GM23338 (cell line): ENCODE measurements at regions not wholly inside any gene's neighbourhood (a gene's known extent, or its start where the extent isn't known, plus 50 kb on each side); places are given as distances from the start of the nearest gene placed in this dataset.
"Not testable (repeated sequence)": the region's sequence is repeated elsewhere in the genome, so short reads cannot be mapped to it uniquely, and the experiment has no call there.

Experiments used
- ATAC-seq: fragments of 200-7000 bp; cut with Tn5 transposase; 3 replicates; pipeline ENCODE4 v1.9.1; 2020
- DNase-seq: peaks from one replicate; pipeline ENCODE4 v3.0.0-alpha.2; 2015; ENCODE audit warnings: low spot score
- H2AFZ ChIP-seq: fragments of 200-600 bp; sonication (generic); 2 replicates; pipeline ENCODE4 v1.8.0; 2016; ENCODE audit warnings: antibody characterized with exemption, mild to moderate bottlenecking, moderate library complexity
- H3F3A ChIP-seq: fragments of 200-600 bp; sonication (generic); replicated peaks from 2 replicates; pipeline ENCODE4 v1.8.0; 2017; ENCODE audit warnings: antibody characterized with exemption, mixed run types, low read depth
- H3K27ac ChIP-seq: fragments of 200-600 bp; sonication (generic); 2 replicates; pipeline ENCODE4 v1.6.1; 2016; ENCODE audit warnings: low read depth
- H3K27me3 ChIP-seq: fragments of 200-600 bp; sonication (generic); 2 replicates; pipeline ENCODE4 v1.8.0; 2016; ENCODE audit warnings: mild to moderate bottlenecking, mixed run types, moderate library complexity; ENCODE audit not compliant: insufficient read depth
- H3K36me3 ChIP-seq: fragments of 200-600 bp; sonication (generic); 2 replicates; pipeline ENCODE4 v1.8.0; 2016; ENCODE audit warnings: mild to moderate bottlenecking; ENCODE audit not compliant: insufficient read depth
- H3K4me1 ChIP-seq: fragments of 200-600 bp; sonication (generic); 2 replicates; pipeline ENCODE4 v1.8.0; 2016; ENCODE audit warnings: mild to moderate bottlenecking, moderate library complexity; ENCODE audit not compliant: insufficient read depth
- H3K4me2 ChIP-seq: fragments of 200-600 bp; sonication (generic); 2 replicates; pipeline ENCODE4 v1.7.1; 2017; ENCODE audit warnings: mixed run types
- H3K4me3 ChIP-seq: fragments of 200-600 bp; sonication (generic); 2 replicates; pipeline ENCODE4 v1.6.1; 2016; ENCODE audit warnings: mixed run types
- H3K79me2 ChIP-seq: fragments of 200-600 bp; sonication (generic); replicated peaks from 2 replicates; pipeline ENCODE4 v1.8.0; 2017; ENCODE audit warnings: mild to moderate bottlenecking; ENCODE audit not compliant: insufficient read depth
- H3K9me2 ChIP-seq: fragments of 200-600 bp; sonication (generic); 2 replicates; pipeline ENCODE4 v1.8.0; 2017; ENCODE audit not compliant: insufficient read depth
- H4K20me1 ChIP-seq: fragments of 200-600 bp; sonication (generic); replicated peaks from 2 replicates; pipeline ENCODE4 v1.8.0; 2017; ENCODE audit warnings: mild to moderate bottlenecking; ENCODE audit not compliant: insufficient read depth
- H3K27ac Mint-ChIP-seq: 2 replicates; pipeline ENCODE4 v1.8.0; 2020; ENCODE audit warnings: inconsistent platforms, mild to moderate bottlenecking, moderate library complexity, mixed read lengths
- H3K27me3 Mint-ChIP-seq: 3 replicates; pipeline ENCODE4 v1.8.0; 2022; ENCODE audit warnings: low read depth, mild to moderate bottlenecking, moderate library complexity, mixed read lengths, inconsistent platforms; ENCODE audit not compliant: insufficient read depth, poor library complexity
- H3K36me3 Mint-ChIP-seq: 3 replicates; pipeline ENCODE4 v1.8.0; 2021; ENCODE audit warnings: low read depth, mild to moderate bottlenecking, inconsistent platforms, moderate library complexity, mixed read lengths
- H3K4me1 Mint-ChIP-seq: 3 replicates; pipeline ENCODE4 v1.8.0; 2020; ENCODE audit warnings: mild to moderate bottlenecking, inconsistent platforms, mixed read lengths
- H3K4me3 Mint-ChIP-seq: 3 replicates; pipeline ENCODE4 v1.8.0; 2021; ENCODE audit warnings: moderate library complexity, mild to moderate bottlenecking, inconsistent platforms, mixed read lengths
- H3K9me3 Mint-ChIP-seq: 3 replicates; pipeline ENCODE4 v1.8.0; 2020; ENCODE audit warnings: moderate library complexity, mild to moderate bottlenecking, inconsistent platforms, mixed read lengths
- ETS1 ChIP-seq: IDR thresholded peaks from 2 replicates; pipeline ENCODE4 v1.6.1; 2016; ENCODE audit warnings: antibody characterized with exemption
- EZH2phosphoT487 ChIP-seq: fragments of 200-600 bp; sonication (generic); IDR thresholded peaks from one replicate; pipeline ENCODE4 v1.8.1; 2018; ENCODE audit warnings: antibody characterized with exemption; ENCODE audit not compliant: unreplicated experiment
- JUNB ChIP-seq: IDR thresholded peaks from one replicate; pipeline ENCODE4 v1.6.1; 2016; ENCODE audit warnings: antibody characterized with exemption; ENCODE audit not compliant: unreplicated experiment
- NANOG ChIP-seq: IDR thresholded peaks from 2 replicates; pipeline ENCODE4 v1.6.1; 2016; ENCODE audit warnings: antibody characterized with exemption, borderline replicate concordance
- REST ChIP-seq: IDR thresholded peaks from one replicate; pipeline ENCODE4 v1.6.1; 2018; ENCODE audit warnings: antibody characterized with exemption; ENCODE audit not compliant: unreplicated experiment
- STAT1 ChIP-seq: IDR thresholded peaks from one replicate; pipeline ENCODE4 v1.6.1; 2016; ENCODE audit warnings: antibody characterized with exemption; ENCODE audit not compliant: unreplicated experiment
- ZNF114 ChIP-seq: fragments of 250-450 bp; sonication (Bioruptor Pico); IDR thresholded peaks from 2 replicates; pipeline ENCODE4 v1.5.0; 2020; ENCODE audit warnings: mild to moderate bottlenecking, moderate library complexity

GRCh38 chr1:232416026-232416568 is 213.8 kb downstream of the SIPA1L2 start:
- Histone ChIP-seq H3K36me3 (no peaks in the 10 kb centered on the region), H3K9me2 (no peaks in the 10 kb centered on the region; the same call in 1 of the 2 replicates), H3K27me3 (no peaks in the 10 kb centered on the region), H2AFZ (no peak overlapping the region), H3K27ac (no peak overlapping the region), H3K79me2 (no peaks in the 10 kb centered on the region), H3K4me1 (no peaks in the 10 kb centered on the region), H3K4me3 (no peak overlapping the region), H3K4me2 (no peak overlapping the region), H3F3A (no peaks in the 10 kb centered on the region), H4K20me1 (no peaks in the 10 kb centered on the region; the same call in 1 of the 2 replicates)
- no peaks in the 10 kb centered on the region; the same call in 2 of the 3 replicates for H3K9me3 Mint-ChIP-seq
- TF ChIP-seq NANOG = no peak
- no peak for TF ChIP-seq REST
- TF ChIP-seq ZNF114 (CRISPR knock-in tag) = no peak
- no peak overlapping the region for H3K27ac Mint-ChIP-seq
- H3K4me3 Mint-ChIP-seq = no peak overlapping the region
- no peaks in the 10 kb centered on the region for H3K27me3 Mint-ChIP-seq
- ATAC-seq (no peak), DNase-seq (no peak)
- peaks cover 5% of the 10 kb centered on the region for H3K36me3 Mint-ChIP-seq
- H3K4me1 Mint-ChIP-seq = no peaks in the 10 kb centered on the region

- not testable (repeated sequence) for H3K4me1 Mint-ChIP-seq, H4K20me1 ChIP-seq, H3K27me3 Mint-ChIP-seq, H3K4me1 ChIP-seq, H3K4me3 Mint-ChIP-seq, H3K79me2 ChIP-seq, H3K36me3 Mint-ChIP-seq, H3K9me2 ChIP-seq, H3K9me3 Mint-ChIP-seq, DNase-seq, H3F3A ChIP-seq, H3K27ac Mint-ChIP-seq, H3K4me2 ChIP-seq, H3K36me3 ChIP-seq, H3K27ac ChIP-seq, H3K4me3 ChIP-seq, ATAC-seq, H2AFZ ChIP-seq, H3K27me3 ChIP-seq
These were observed 214.5 kb downstream of the SIPA1L2 start for GRCh38 chr1:232415481-232415880.

GRCh38 chr1:232414100-232414499 is 215.8 kb downstream of the SIPA1L2 start:
- H3K27me3 ChIP-seq = no peaks in the 10 kb centered on the region
- no peak overlapping the region for H3K27ac ChIP-seq
- DNase-seq = no peak
- ATAC-seq = no peak
- no peak overlapping the region for H2AFZ ChIP-seq
- Mint-ChIP-seq H3K9me3 (peaks cover 8% of the 10 kb centered on the region; the same call in 2 of the 3 replicates), H3K27ac (no peak overlapping the region), H3K4me1 (no peaks in the 10 kb centered on the region), H3K27me3 (no peaks in the 10 kb centered on the region), H3K36me3 (peaks cover 8% of the 10 kb centered on the region), H3K4me3 (no peak overlapping the region)
- no peaks in the 10 kb centered on the region; the same call in 1 of the 2 replicates for H4K20me1 ChIP-seq
- H3K4me3 ChIP-seq = no peak overlapping the region
- no peaks in the 10 kb centered on the region for H3K4me1 ChIP-seq
- no peaks in the 10 kb centered on the region for H3K79me2 ChIP-seq
- H3K36me3 ChIP-seq = no peaks in the 10 kb centered on the region
- no peaks in the 10 kb centered on the region for H3K9me2 ChIP-seq
- H3F3A ChIP-seq = no peaks in the 10 kb centered on the region
- no peak overlapping the region for H3K4me2 ChIP-seq
- no peak for TF ChIP-seq JUNB
- no peak for TF ChIP-seq EZH2phosphoT487
- TF ChIP-seq ETS1 = no peak
- TF ChIP-seq STAT1 = no peak
- no peak for TF ChIP-seq REST
